ENCODE measurements at regions not wholly inside any gene's neighbourhood (a gene's known extent, or its start where the extent isn't known, plus 50 kb on each side); places are given as distances from the start of the nearest gene placed in this dataset.

DNA sequence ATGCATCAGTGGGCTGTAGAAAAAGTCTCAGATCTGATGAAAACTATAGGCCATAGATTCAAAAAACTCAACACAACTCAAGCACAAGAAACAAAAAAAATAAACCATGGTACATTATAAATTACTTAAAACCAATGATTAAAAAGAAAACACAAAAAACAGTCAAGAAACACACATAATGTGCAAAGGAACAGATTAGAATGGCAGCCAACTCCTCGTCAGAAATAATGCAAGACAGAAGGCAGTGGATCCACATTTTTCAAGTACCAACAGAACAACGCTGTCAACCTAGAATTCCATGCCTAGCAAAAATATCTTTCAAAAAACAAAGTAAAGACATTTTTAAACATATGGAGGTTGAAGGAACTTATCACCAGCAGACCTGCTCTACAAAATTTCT is 69.7 kb downstream of the PSMB1 start:
- DNase-seq (ENCODE audit: low spot score), result no peak

DNA sequence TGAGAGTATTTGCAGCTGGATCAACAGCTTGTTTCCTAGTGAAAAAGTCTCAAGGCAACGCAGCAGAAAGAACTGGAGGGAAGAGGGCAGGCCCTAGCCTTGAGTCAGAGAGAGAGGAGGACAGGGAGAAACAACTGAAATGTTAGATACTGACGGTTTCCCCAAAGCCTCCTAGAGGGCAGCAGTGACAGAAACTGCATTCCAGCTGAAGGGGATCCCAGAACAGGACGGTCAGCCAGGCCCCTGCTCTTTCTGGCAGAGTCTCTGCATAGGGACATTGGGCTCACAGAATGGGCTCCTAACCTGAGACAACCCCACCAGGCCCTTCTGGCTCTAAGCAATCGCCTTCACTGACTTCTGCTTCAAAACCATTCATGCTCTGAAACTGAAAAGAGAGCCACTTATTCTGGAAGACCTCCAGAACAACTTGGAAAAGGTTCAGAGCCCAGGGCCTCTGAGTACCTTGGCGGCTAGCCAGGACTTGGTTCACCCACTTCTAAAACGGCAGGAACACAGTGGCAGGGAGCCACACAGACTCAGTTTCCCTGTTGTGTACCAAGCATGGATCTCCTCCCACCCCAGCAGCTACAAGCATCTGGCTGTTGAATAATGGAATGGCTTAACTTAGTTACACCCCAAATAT is 72.9 kb downstream of the PSMB1 start:
- DNase-seq (ENCODE audit: low spot score), result peak; percentile 48

DNA sequence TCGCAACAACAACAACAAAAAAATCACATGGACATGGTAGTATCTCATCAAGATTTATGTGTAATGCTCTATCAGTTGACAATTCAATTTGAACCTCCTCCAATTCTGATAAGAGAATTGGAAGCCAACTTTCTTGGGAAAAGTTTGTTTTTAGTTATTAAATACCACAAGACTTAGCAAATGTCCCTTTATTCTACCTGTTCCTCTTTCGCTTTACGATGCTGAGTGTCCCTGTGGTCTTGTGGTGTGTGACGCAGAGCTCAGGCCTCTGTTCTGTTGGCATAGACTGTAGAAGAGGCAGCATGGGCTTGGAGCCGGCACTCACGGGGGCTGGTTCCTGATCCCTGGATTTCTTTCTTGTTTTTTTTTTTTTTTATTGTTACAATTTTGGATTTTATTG is 76.7 kb downstream of the PSMB1 start:
- DNase-seq (ENCODE audit: low spot score), result no peak

DNA sequence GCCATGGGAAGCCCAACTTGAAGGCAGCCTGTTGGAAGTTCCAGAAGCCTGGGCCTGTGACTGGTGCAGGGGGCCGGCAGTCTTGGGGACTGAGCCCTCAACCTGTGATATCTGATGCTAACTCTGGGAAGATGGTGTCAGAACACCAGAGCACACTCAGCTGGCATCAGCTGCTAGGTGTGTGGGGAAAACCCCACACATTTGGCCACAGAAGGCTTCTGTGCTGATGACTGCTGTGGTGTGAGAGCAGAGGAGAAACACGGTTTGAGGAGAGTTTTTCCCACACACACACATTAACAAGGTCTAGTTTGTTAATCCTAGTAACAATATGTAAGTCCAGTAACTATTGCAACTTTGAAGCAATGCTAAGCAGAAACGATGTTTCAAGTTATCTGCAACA is 78.0 kb downstream of the PSMB1 start:
- DNase-seq (ENCODE audit: low spot score), result no peak

DNA sequence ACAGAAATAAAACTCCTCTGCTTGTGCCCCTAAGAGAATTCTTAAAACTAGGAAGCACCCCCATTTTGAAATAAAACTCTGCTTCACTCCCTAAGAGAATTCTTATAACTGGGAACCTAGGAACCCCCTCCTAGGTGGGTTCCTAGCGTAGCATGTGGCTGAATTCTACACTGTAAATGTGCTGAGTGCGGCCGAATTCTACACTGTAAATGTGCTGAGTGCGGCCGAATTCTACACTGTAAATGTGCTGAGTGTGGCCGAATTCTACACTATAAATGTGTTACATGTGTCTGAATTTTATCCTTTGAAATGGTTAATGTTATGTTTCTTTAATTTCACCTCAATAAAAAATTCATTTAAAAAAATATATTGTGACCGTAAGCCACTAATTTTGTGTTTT is 79.3 kb downstream of the PSMB1 start:
- DNase-seq (ENCODE audit: low spot score), result no peak

DNA sequence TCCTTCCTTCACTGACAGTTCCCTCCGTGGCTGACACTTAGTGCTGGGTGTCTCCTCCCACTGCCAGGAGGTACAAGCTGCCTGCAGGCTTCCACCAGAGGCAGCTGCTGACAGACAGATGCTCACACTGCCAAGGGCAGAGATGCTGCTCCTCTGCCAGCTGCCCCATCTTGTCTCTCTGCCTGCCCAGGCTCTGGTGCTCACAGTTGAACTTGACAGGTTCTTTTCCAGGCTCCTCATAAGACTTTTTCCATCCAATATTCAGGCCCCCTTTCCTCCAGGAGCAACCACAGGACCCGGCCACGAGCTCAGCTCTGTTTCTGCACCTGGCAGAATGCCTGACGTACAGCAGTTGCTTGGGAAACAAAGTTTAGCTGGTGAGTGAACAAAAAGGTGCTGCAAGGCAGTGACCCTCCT is 79.8 kb downstream of the PSMB1 start:
- DNase-seq (ENCODE audit: low spot score), result no peak

DNA sequence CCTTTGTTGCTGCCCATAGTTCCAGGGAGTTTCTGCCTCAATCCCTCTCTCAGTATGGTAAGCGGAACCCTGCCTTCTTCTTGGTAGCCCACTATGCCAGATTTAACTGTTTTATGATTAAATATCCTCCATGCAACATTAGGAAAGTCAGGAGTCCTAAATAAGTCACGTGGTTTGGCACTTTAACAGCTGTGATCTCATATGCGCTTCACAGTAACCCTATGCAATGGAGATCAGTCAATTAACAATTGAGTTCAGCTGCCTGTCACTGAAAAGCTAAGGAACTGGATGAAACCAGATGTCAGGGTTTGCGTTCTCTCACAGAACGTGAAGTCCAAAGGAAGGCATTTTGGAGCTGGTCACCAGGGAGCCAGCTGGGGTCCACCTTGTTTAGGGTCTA is 81.6 kb downstream of the PSMB1 start:
- no peak for DNase-seq (ENCODE audit: low spot score)

DNA sequence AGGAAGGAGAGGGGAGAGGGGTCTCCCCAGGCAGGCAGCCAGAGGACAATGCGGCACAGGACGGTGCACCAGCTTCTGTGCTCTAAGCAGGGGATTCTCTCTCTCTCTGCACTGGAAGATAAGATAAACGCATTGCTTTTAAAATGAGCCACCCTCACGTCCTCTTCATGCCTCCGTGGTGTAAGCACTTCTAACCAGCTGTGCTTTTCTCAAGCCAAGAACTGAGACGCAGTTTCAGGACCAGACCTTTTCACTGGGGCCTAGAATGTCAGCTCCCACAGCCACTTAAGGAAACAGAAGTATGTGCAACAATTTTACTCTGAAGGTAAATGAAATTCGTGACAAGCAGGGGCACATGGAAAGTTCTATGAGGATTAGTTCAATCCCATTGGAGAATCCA is 82.4 kb downstream of the PSMB1 start:
- no peak for DNase-seq (ENCODE audit: low spot score)

DNA sequence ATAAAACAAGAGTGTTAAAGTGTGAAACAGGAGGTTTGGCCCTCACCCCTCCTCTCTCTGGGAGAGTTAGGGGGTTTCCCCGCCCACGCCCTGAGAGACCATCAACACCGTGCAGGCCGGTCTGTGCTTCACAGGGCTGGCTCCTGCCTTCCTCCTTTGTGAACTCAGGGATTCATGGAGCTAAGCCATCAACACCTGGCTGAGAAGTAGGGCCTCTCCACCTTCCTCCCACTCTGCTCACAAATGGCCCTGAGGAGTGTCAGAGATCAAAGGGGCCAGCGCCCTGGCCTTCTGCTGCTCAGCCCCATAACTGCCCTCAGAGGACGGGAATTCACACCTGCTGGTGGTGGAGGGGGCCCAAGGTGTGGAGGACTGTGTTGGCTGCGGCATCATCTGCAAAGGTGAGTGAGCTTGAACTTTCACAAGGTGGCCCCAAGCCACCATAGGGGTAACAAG is 88.6 kb downstream of the PSMB1 start:
- no peak for DNase-seq (ENCODE audit: low spot score)

DNA sequence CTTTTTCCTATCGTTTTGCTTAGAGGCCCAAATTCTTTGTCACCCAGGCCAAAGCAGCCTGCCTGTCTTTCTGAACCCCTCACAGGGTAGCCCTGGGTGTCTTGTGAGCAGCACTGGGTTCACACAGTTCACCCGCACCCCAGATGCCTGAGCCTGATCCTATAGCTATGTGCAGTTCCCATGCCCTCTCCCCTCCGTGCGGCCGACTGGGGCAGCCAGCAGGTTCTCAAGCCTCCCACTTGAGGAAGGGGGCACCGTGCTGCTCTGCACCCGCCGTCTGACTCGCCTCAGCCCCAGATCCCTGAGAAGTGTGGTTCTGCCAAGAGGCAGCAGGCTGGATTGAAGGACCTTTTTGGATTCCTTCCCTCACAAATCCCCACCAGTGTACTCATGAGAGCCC is 89.0 kb downstream of the PSMB1 start:
- no peak for DNase-seq (ENCODE audit: low spot score)

DNA sequence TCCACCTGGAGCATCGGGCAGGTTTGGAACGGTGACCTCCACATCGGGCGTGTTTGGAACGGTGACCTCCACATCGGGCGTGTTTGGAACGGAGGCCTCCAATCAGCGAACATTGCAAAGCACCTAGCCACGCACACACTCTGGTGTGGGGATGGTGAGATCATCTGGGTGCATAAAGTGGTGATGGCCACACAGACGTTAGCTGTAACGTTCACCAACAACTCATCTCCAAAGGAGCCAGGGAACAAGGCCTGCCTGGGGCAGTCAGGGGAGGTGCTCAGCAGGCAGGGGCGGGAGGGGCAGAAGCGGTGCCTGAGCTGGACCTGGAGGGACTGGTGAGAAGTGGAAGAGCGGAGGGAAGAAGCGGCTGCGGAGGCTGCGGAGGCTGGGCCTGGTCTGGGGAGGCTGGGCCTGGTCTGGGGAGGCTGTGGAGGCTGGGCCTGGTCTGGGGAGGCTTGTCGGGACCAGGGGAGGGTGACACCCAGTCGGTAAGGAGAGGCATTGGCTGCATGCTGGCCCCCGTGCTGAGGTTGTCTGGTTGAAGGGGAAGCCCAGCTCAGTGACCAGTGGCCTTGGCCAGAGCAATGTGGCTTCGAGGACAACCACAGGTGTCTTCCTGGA is 89.9 kb downstream of the PSMB1 start:
- DNase-seq (ENCODE audit: low spot score), result no peak

DNA sequence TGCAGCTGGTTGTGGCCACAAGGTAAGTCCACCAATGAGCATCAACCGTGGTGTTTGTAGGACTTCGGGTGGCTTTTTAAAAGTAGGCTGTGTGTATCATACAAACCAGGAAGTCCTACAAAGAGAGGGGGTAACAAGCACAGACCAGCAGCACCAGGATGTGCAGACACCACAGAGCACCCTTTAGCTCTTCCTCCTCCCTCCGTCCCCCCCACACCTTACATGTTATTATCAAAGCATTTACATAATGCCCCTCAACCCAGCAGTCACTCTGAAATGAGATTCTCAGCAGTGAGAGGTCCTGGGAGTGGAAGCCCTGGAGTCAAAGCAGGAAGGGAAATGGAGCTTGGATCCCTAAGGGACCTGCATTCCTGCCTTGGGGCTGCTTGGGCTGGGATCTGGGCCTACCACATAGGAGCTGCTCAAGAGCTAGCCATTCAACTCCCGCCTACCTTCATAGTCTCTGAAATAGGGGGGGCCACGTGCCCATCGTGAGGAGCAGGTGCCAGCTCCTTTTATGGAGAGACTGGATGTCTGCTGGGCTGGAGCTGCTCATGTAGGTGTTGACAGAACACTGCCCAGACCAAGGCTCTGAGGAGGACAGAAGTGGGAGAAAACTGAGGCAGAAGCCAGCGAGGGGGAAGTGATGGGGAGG is 90.6 kb downstream of the PSMB1 start:
- DNase-seq (ENCODE audit: low spot score), result no peak

DNA sequence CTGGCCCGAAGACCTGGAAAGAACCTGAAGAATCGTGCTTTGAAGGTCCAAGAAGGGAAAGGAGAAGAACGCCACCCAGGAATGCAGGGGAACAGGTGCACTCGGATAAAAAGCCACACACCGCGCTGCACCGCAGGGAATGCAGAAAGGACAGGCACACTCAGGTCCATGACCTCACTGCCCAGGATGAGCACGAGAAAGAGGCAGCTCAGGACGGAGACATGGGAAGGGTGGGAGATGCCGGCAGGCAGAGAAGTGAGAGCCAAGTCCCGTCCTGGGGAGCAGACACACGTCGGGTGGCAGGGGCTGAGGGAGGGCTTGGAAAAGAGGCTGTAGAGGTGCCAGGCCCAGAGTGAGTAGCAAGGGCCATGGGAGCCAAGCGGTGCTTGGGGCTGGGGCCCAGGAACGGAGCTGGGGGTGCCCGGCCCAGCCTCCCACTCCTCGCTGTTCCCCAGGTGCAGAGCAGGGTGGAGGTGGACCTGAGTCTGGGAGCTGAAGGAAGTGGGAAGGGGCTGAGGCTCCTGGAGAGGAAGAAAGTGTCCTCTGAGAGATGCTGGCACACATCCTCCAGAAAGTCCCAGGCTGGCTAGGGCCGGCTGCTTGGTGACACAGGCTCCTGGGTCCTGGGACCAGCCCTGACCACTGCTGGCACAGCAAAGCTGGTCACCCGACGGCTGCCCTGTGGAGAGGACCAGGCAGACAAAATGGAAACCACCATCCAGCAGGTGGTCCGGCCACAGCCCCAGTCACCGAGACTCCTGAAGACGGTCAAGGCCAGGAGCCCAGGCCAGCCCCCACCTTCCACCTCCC is 91.3 kb downstream of the PSMB1 start:
- no peak for DNase-seq (ENCODE audit: low spot score)

DNA sequence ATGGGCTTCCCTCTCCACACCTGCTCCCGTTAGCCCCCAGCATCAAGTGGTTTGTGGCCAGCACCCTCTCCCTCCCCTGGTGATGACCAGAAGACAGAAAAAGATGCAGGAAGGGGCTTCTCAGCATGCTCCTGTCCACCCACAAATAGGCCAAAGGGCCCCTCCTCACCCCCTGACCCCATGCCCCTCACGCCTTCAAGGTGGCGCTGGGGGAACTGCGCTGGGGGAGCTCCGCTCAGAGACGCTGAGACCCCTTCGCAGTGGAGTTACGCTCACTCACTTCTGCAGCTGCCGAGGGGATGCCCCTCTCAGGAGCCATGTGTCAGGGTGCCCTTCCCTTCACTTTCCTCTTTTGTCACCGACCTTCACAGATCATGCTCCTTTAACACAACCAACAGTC is 92.0 kb downstream of the PSMB1 start:
- no peak for DNase-seq (ENCODE audit: low spot score)

DNA sequence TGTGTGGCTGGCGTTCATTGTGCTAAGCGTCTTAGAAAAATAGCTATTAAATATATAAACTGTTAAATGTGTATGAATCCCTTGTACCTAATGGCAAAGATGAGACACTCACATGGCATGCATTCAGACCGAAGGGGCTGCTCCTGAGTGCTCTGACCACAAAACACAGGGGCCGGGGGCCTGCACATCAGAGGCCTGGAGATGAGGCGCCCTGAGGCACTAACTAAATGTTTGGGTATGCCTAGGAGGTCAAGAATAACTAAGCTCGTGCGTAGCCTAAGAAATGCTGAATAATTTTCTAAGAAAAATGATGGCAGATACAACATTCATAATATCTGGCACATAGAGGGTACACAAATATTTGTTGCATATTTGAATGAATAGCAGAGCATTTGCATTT is 92.5 kb downstream of the PSMB1 start:
- no peak for DNase-seq (ENCODE audit: low spot score)

DNA sequence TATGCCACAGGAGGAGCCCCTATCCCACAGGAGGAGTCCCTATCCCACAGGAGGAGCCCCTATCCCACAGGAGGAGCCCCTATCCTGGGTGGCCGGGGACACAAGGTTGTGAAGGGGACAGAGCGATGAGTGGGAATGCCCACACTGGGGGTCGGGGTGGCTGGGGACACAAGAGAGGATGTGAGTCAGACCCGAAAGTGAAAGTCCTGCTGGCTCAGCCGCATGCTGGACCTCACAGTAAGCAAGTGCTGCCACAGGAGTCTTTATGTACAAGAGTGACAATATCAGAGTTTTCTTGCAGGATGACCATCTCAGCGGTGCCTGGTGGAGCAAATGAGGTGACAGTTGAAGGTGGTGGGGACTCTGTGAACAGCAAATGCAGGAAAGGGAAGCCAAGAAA is 93.7 kb downstream of the PSMB1 start:
- DNase-seq (ENCODE audit: low spot score), result peak; percentile 44

DNA sequence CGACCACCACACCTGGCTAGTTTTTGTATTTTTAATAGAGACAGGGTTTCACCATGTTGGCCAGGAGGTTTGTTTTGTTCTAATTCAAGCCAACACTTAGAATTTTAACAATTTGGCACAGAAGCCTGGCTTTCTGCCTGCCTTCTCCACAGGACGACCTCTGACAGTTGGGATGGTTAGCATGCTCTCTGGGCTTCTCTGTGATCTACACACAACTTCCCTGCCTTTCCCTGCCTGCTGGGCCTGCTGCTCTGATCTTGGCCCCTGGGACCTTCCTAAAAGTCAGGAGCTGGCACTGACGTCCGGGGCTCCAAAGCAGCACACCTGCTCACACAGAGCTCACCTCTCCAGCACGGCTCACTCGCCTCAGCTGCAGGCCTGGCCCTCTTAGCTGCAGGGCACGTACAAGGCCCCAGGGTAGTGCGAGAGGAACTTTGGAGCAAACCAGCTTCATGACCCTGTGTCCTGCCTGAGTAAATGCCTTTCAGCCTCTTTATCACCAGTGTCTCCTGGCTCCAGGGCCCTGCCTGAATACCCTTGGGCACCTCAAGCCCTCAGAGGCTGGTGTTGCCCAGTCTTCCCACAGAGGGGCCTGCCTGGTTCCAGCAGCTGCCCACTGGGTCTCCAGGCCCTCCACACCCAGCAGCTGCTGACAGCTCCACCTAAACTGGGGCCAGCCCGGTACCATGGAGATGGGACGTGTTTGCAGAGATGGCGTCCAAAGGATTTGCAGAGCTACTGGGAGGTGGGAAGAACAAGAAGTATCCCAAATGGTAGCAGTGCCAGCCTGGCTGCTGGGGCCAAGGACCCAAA is 96.0 kb downstream of the PSMB1 start:
- no peak for DNase-seq (ENCODE audit: low spot score)
